Suprapubic skin (tissue), 4 donors: ENCODE measurements at regions not wholly inside any gene's neighbourhood (a gene's known extent, or its start where the extent isn't known, plus 50 kb on each side); places are given as distances from the start of the nearest gene placed in this dataset.

ENCODE experiments used
- CTCF ChIP-seq, 2 donors: fragments of 200-600 bp in 1 of 2; fragments of 450-650 bp in 1 of 2; sonication (generic) in 1 of 2; IDR thresholded peaks; one replicate each; pipeline ENCODE4 v1.5.1; 2016 to 2019; ENCODE audit warnings: antibody characterized with exemption in 2 of 2, mild to moderate bottlenecking in 1 of 2, moderate library complexity in 1 of 2
- POLR2A ChIP-seq, 2 donors: fragments of 450-650 bp; IDR thresholded peaks; one replicate each; pipeline ENCODE4 v1.6.1; 2017; ENCODE audit warnings: antibody characterized with exemption in 2 of 2, mild to moderate bottlenecking in 2 of 2, moderate library complexity in 2 of 2
- POLR2AphosphoS5 ChIP-seq, 3 donors: sonication (generic); formaldehyde crosslinking; IDR thresholded peaks; one replicate each; pipeline ENCODE4 v1.6.1; 2017; ENCODE audit warnings: antibody characterized with exemption in 3 of 3

GRCh38 chr1:38603907-38604306, 255.7 kb downstream of the RRAGC start:
- TF ChIP-seq CTCF (IDR thresholded peaks at IDR 0.05): no peak
- no peak for TF ChIP-seq POLR2A (IDR thresholded peaks at IDR 0.05)
- TF ChIP-seq POLR2AphosphoS5 (IDR thresholded peaks at IDR 0.05): no peak
